ENCODE measurements at regions not wholly inside any gene's neighbourhood (a gene's known extent, or its start where the extent isn't known, plus 50 kb on each side); places are given as distances from the start of the nearest gene placed in this dataset.

- TF ChIP-seq POLR2A (IDR thresholded peaks at IDR 0.05), result no peak
- TF ChIP-seq CTCF (IDR thresholded peaks at IDR 0.05), result no peak
These were observed 235.7 kb downstream of the HTR1A start for GRCh38 chr5:63726496-63726895.

Data from suprapubic skin (tissue), 3 donors.